ENCODE measurements at regions not wholly inside any gene's neighbourhood (a gene's known extent, or its start where the extent isn't known, plus 50 kb on each side); places are given as distances from the start of the nearest gene placed in this dataset.

DNA sequence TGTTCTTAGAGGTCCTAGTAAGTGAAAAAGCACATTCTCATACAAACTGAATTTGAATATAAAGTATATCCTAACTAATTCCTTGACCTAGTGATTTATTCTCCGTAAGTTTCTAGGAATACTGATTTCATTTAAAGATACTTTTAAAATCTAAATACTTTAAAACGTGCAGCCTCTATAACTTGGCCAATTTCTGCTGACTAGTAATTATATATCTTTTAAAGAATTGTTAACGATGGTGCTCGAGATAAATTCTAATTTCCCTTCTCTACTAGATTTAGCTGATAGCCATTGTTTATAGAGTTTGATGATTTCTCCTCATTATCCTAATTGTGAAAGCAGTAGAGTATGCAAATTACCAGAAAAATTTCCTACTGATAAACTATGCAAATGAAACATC is 257.9 kb downstream of the ADAMTS20 start (continued):
- TF ChIP-seq POLR2AphosphoS5 (IDR thresholded peaks at IDR 0.05; ENCODE audit: low read depth, low read length): no peak
- no peak for TF ChIP-seq CEBPB (IDR thresholded peaks at IDR 0.05; ENCODE audit: low read depth)
- TF ChIP-seq YY1 (IDR thresholded peaks at IDR 0.05; ENCODE audit: extremely low read depth, insufficient replicate concordance, low read depth, low read length): no peak

DNA sequence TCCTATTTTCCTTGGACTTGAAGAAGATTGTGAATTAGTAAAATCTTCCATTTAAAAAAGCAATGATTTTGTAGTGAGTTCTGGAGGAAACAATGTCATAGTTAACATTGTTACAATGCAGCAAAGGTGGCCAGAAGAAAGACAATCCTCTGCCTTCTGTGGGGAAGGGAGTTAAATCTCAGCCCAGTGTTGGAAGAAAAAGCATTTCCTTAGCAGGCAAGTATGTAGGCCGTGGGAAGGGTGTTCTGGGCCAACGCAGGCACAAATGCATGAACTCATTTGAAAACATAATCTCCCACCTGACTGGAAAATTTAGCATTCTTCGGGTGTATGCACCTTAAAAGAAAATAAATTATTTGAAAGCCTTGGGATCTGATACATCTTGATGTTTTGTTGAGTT is 258.6 kb downstream of the ADAMTS20 start:
- DNase-seq (ENCODE audit: low read depth, low spot score) (no peak), ATAC-seq (no peak)
- RAD21 ChIA-PET (ENCODE audit: low non-redundant PET in 1 of 2, low total read pairs in 2 of 2, uncharacterized antibody in 2 of 2, unreplicated experiment in 2 of 2): no interaction called here
- Histone ChIP-seq H3K4me2 (ENCODE audit: low read length) (no peak overlapping the region), H4K20me1 (ENCODE audit: insufficient read depth) (no peaks in the 10 kb centered on the region), H3K9me3 (ENCODE audit: control insufficient read depth in 1 of 2, insufficient read depth in 1 of 2, low read depth in 1 of 2, low read length in 2 of 2) (no peaks in the 10 kb centered on the region), H2AFZ (ENCODE audit: low read depth, low read length, poor library complexity, severe bottlenecking) (no peak overlapping the region), H3K27ac (ENCODE audit: low read depth, low read length) (no peak overlapping the region), H3K9ac (ENCODE audit: low read length) (no peak overlapping the region), H3K27me3 (ENCODE audit: insufficient read depth, low read length) (no peaks in the 10 kb centered on the region), H3K4me1 (ENCODE audit: control insufficient read depth in 1 of 2, insufficient read depth in 2 of 2, low read length in 2 of 2) (no peaks in the 10 kb centered on the region), H3K79me2 (ENCODE audit: insufficient read depth, low read length) (no peaks in the 10 kb centered on the region), H3K36me3 (ENCODE audit: control insufficient read depth in 1 of 2, insufficient read depth in 2 of 2, low read length in 2 of 2) (no peaks in the 10 kb centered on the region), H3K9me2 (ENCODE audit: insufficient read depth) (no peaks in the 10 kb centered on the region), H3K4me3 (replicated peaks in 1 of 2; ENCODE audit: low read depth in 1 of 2, low read length in 2 of 2) (no peak overlapping the region)
- CTCF ChIA-PET: no interaction called here
- intact Hi-C loops (cut with micrococcal nuclease): no loop called here
- TF ChIP-seq ZNF274 (IDR thresholded peaks at IDR 0.05; ENCODE audit: low read depth, low read length) (no peak), POLR2A (IDR thresholded peaks at IDR 0.05; ENCODE audit: borderline replicate concordance, extremely low read depth, insufficient read depth, insufficient read length) (no peak), SRF (IDR thresholded peaks at IDR 0.05; ENCODE audit: low read depth) (no peak), CEBPB (IDR thresholded peaks at IDR 0.05; ENCODE audit: low read depth) (no peak), FOSL1 (IDR thresholded peaks at IDR 0.05; ENCODE audit: low read depth) (no peak), JUND (IDR thresholded peaks at IDR 0.05) (no peak), CBX3 (IDR thresholded peaks at IDR 0.05; ENCODE audit: low read depth) (no peak), TCF7L2 (IDR thresholded peaks at IDR 0.05; ENCODE audit: borderline replicate concordance, extremely low read depth, insufficient read depth, insufficient read length) (no peak), RAD21 (IDR thresholded peaks at IDR 0.05; ENCODE audit: low read depth) (no peak), EZH2 (IDR thresholded peaks at IDR 0.05) (no peak), SIN3A (IDR thresholded peaks at IDR 0.05; ENCODE audit: low read depth) (no peak), ZFX (IDR thresholded peaks at IDR 0.05) (no peak), EZH2phosphoT487 (IDR thresholded peaks at IDR 0.05; ENCODE audit: borderline replicate concordance) (no peak), EGR1 (IDR thresholded peaks at IDR 0.05; ENCODE audit: low read depth) (no peak), POLR2AphosphoS5 (IDR thresholded peaks at IDR 0.05; ENCODE audit: low read depth, low read length) (no peak), ELF1 (IDR thresholded peaks at IDR 0.05; ENCODE audit: borderline replicate concordance, low read depth) (no peak)
- TF ChIP-seq, protein P1, sequence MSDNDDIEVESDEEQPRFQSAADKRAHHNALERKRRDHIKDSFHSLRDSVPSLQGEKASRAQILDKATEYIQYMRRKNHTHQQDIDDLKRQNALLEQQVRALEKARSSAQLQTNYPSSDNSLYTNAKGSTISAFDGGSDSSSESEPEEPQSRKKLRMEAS (IDR thresholded peaks at IDR 0.05): no peak
- TF ChIP-seq, protein P2, sequence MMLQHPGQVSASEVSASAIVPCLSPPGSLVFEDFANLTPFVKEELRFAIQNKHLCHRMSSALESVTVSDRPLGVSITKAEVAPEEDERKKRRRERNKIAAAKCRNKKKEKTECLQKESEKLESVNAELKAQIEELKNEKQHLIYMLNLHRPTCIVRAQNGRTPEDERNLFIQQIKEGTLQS (IDR thresholded peaks at IDR 0.05): no peak
- TF ChIP-seq, protein P3, sequence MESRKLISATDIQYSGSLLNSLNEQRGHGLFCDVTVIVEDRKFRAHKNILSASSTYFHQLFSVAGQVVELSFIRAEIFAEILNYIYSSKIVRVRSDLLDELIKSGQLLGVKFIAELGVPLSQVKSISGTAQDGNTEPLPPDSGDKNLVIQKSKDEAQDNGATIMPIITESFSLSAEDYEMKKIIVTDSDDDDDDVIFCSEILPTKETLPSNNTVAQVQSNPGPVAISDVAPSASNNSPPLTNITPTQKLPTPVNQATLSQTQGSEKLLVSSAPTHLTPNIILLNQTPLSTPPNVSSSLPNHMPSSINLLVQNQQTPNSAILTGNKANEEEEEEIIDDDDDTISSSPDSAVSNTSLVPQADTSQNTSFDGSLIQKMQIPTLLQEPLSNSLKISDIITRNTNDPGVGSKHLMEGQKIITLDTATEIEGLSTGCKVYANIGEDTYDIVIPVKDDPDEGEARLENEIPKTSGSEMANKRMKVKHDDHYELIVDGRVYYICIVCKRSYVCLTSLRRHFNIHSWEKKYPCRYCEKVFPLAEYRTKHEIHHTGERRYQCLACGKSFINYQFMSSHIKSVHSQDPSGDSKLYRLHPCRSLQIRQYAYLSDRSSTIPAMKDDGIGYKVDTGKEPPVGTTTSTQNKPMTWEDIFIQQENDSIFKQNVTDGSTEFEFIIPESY (IDR thresholded peaks at IDR 0.05; ENCODE audit: extremely low read depth, insufficient replicate concordance, low read length): no peak
- TF ChIP-seq, protein P4, sequence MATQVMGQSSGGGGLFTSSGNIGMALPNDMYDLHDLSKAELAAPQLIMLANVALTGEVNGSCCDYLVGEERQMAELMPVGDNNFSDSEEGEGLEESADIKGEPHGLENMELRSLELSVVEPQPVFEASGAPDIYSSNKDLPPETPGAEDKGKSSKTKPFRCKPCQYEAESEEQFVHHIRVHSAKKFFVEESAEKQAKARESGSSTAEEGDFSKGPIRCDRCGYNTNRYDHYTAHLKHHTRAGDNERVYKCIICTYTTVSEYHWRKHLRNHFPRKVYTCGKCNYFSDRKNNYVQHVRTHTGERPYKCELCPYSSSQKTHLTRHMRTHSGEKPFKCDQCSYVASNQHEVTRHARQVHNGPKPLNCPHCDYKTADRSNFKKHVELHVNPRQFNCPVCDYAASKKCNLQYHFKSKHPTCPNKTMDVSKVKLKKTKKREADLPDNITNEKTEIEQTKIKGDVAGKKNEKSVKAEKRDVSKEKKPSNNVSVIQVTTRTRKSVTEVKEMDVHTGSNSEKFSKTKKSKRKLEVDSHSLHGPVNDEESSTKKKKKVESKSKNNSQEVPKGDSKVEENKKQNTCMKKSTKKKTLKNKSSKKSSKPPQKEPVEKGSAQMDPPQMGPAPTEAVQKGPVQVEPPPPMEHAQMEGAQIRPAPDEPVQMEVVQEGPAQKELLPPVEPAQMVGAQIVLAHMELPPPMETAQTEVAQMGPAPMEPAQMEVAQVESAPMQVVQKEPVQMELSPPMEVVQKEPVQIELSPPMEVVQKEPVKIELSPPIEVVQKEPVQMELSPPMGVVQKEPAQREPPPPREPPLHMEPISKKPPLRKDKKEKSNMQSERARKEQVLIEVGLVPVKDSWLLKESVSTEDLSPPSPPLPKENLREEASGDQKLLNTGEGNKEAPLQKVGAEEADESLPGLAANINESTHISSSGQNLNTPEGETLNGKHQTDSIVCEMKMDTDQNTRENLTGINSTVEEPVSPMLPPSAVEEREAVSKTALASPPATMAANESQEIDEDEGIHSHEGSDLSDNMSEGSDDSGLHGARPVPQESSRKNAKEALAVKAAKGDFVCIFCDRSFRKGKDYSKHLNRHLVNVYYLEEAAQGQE (IDR thresholded peaks at IDR 0.05; ENCODE audit: low read depth): no peak
- no TSS peak for BruUV-seq (replicated peaks)
- POLR2A ChIA-PET: no interaction called here
